GM21576 (cell line): ENCODE measurements at regions not wholly inside any gene's neighbourhood (a gene's known extent, or its start where the extent isn't known, plus 50 kb on each side); places are given as distances from the start of the nearest gene placed in this dataset.
"Not testable (repeated sequence)": the region's sequence is repeated elsewhere in the genome, so short reads cannot be mapped to it uniquely, and the experiment has no call there.

ENCODE experiments used
- ATAC-seq: cut with Tn5 transposase; IDR thresholded peaks from one replicate; pipeline ENCODE4 v1.9.1; 2021; ENCODE audit warnings: mild to moderate bottlenecking, moderate library complexity; ENCODE audit not compliant: unreplicated experiment

- no peak for ATAC-seq
These were observed 65.6 kb upstream of the RAB6C start for GRCh38 chr2:129913695-129914495.

- no peak for ATAC-seq
These were observed 64.7 kb upstream of the RAB6C start for GRCh38 chr2:129914538-129915302.

DNA sequence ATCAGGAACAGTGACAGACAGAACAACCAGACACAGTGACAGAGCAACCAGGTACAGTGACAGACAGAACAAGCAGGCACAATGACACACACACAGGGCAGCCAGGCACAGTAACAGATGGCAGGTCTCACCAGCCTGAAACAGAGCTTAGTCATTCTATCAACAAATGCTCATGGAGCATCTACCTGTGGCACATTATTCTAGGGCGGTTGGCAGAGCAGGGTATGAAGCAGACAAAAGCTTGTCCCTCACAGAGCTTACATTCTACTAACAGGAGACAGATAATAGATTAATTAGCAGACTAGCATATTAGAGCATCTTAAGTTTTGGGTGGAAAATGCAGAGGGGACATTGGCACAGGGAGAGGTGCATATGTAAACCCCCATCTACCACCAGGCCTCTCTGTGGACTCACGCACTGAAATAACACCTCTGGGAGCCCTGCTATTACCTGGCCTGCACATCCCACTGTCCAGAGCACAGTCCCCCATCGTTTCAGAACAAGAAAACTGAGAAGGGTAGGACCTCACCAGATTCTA lies 64.1 kb upstream of the RAB6C start:
- no peak for ATAC-seq

GRCh38 chr2:129918604-129919003 lies 60.9 kb upstream of the RAB6C start:
- ATAC-seq: no peak

- no peak for ATAC-seq
These were observed 56.7 kb upstream of the RAB6C start for GRCh38 chr2:129922571-129923264.

DNA sequence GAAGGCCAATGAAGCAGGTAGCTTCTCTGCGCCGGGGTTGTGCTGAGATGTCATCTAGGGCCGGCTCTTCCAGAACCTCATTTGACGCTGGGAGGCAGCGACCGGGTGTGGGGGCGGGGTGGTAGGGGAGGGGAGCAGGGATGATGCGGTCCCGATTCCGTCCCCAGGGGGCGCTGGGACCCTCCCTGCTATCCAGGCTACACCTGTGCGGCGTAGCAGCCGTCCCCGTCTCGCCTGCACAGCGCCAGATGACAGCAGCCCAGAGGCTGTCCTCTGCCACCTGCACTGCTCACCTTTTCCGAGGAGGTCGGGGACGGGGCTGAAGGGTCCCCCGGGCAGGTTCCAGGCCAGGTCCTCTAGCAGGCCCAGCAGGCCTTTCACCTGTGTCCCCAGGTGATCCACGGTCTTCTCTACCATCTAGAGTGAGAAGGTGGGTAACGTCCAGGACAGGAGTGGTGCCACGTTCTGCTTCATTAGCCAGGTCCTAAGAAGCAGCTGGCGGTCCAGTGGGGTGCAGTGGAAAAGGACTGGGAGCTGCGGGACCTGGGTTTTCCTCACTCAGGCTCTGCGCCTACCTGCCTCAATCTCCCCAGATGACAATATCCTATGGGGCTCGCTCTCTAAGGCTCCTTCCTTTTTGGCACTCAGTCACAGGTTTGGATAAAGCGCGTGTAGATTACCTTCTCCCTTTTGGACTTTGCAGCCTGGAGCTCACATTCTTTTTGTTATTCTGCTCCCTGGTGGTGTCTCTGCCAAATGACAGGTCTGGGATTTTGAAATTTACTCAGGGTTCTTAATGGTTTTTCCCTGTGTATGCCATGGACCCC lies 56.0 kb upstream of the RAB6C start:
- no peak for ATAC-seq

GRCh38 chr2:129924115-129924514 lies 55.4 kb upstream of the RAB6C start:
- not testable (repeated sequence) for ATAC-seq

DNA sequence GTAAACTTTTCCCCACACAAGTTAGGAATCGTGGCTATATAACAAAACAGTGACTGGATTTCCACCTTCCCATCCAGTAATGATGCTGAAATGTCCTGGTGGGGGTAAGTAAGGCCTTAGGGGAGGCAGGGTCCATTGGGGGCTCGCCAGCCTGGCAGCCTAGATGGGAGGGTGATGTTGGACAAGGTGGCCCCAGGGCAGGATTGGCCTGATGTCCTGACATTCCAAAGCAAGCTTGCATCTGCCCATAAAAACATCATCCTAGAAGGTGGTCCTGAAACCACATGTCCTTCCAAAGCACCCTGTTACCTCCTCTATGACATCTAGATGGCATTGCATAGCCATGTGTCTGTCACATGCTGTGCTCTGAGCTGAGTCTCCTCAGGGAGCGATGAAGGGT lies 54.1 kb upstream of the RAB6C start:
- ATAC-seq: no peak

- ATAC-seq: no peak
These were observed 51.8 kb upstream of the RAB6C start for GRCh38 chr2:129927696-129928095.

GRCh38 chr2:129929321-129930290 lies 49.9 kb upstream of the RAB6C start:
- no peak for ATAC-seq
